Tibial nerve (tissue), 4 donors: ENCODE measurements at regions not wholly inside any gene's neighbourhood (a gene's known extent, or its start where the extent isn't known, plus 50 kb on each side); places are given as distances from the start of the nearest gene placed in this dataset.

Source experiments
- DNase-seq, 2 donors: peaks; one replicate each; pipeline ENCODE4 v3.0.0-alpha.2; 2019; ENCODE audit warnings: low spot score in 2 of 2
- H3K27ac ChIP-seq, 4 donors: fragments of 200-600 bp; sonication (generic) in 3 of 4; one replicate each; pipeline ENCODE4 v1.5.1; 2017 to 2019; ENCODE audit warnings: mild to moderate bottlenecking in 1 of 4
- H3K27me3 ChIP-seq, 2 donors: fragments of 200-600 bp; sonication (generic) in 1 of 2; one replicate each; pipeline versions ENCODE4 v1.5.1 to v1.6.0; 2017 to 2019
- H3K36me3 ChIP-seq, 3 donors: fragments of 200-600 bp; sonication (generic); one replicate each; pipeline ENCODE4 v1.5.1; 2018 to 2019
- H3K4me1 ChIP-seq, 4 donors: fragments of 200-600 bp; sonication (generic) in 3 of 4; one replicate each; pipeline ENCODE4 v1.5.1; 2017 to 2019
- H3K4me3 ChIP-seq, 4 donors: fragments of 200-600 bp; sonication (generic) in 3 of 4; one replicate each; pipeline ENCODE4 v1.5.1; 2017 to 2019; ENCODE audit warnings: mild to moderate bottlenecking in 1 of 4, moderate library complexity in 1 of 4
- H3K9me3 ChIP-seq, 4 donors: fragments of 200-600 bp; sonication (generic) in 3 of 4; one replicate each; pipeline ENCODE4 v1.5.1; 2017 to 2019
- EP300 ChIP-seq, 2 donors: sonication (generic); formaldehyde crosslinking; IDR thresholded peaks; one replicate each; pipeline ENCODE4 v1.6.1; 2017; ENCODE audit warnings: antibody characterized with exemption in 2 of 2, mild to moderate bottlenecking in 1 of 2
- POLR2A ChIP-seq, 2 donors: fragments of 450-650 bp; IDR thresholded peaks; one replicate each; pipeline ENCODE4 v1.6.1; 2017; ENCODE audit warnings: antibody characterized with exemption in 2 of 2, mild to moderate bottlenecking in 2 of 2, moderate library complexity in 2 of 2
- WGBS, 2 donors: methylation state at CpG; one replicate each; pipeline ENCODE4 v1.1.5; 2018; 5-methylcytosine and 5-hydroxymethylcytosine counted together
- TF ChIP-seq, protein P1 (sequence below), 5 experiments: fragments of 200-600 bp in 3 of 5; fragments of 450-650 bp in 2 of 5; sonication (generic) in 3 of 5; IDR thresholded peaks; one replicate each; pipeline ENCODE4 v1.5.1; 2016 to 2019; ENCODE audit warnings: antibody characterized with exemption in 5 of 5, mild to moderate bottlenecking in 3 of 5, moderate library complexity in 2 of 5

DNA sequence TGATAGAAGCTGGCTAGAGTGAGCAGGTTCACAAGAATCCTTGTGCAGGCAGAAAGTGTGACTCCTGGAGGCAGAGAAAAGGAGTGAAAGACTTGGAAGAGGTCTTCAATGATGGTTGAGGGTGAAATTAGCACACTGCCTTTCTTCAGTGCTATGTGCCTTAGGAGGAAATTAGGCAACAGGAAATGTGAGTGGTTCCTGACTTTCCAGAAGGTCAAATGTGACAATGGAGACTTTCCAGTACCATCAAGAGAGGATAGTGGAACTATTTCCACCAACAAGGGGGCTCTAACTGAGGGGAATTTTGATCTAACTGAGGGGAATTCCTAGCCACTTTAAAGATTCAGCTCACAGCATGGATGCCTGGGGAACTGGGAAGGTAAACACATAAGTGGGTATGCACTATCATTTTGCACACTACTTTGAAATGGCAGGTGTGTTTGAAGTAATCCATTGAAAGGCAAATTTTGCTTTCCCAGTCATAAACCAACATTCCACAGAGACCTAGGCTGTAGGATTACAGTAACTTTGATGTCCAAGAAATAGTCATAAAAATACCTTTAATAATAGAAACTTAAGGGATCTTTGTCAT, 90.0 kb downstream of the PERP start:
- no peak for DNase-seq
- Histone ChIP-seq H3K9me3 (no peaks in the 10 kb centered on the region), H3K27ac (no peak overlapping the region), H3K36me3 (no peaks in the 10 kb centered on the region), H3K4me3 (no peak overlapping the region), H3K4me1 (no peaks in the 10 kb centered on the region), H3K27me3 (no peaks in the 10 kb centered on the region)
- TF ChIP-seq EP300 (IDR thresholded peaks at IDR 0.05) (no peak), POLR2A (IDR thresholded peaks at IDR 0.05) (no peak)
- TF ChIP-seq, protein P1, sequence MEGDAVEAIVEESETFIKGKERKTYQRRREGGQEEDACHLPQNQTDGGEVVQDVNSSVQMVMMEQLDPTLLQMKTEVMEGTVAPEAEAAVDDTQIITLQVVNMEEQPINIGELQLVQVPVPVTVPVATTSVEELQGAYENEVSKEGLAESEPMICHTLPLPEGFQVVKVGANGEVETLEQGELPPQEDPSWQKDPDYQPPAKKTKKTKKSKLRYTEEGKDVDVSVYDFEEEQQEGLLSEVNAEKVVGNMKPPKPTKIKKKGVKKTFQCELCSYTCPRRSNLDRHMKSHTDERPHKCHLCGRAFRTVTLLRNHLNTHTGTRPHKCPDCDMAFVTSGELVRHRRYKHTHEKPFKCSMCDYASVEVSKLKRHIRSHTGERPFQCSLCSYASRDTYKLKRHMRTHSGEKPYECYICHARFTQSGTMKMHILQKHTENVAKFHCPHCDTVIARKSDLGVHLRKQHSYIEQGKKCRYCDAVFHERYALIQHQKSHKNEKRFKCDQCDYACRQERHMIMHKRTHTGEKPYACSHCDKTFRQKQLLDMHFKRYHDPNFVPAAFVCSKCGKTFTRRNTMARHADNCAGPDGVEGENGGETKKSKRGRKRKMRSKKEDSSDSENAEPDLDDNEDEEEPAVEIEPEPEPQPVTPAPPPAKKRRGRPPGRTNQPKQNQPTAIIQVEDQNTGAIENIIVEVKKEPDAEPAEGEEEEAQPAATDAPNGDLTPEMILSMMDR (IDR thresholded peaks at IDR 0.05): no peak

DNA sequence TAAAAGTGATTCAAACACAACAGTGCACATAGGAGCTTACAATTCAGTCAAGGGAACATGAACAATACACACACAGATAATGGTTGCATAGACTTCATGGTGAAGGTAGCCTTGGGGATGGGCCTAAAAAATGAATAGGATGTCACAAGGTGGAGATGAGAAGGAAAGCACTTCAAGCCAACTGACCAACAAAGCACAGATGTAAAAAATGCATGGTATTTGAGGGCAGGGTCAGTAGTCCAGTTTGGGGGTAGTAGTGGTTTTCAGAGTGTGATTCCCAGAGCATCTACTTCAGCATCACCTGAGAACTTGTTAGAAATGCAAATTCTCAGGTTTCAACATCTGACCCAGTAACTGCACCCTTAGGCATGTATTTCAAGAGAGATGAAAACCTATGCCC, 88.9 kb downstream of the PERP start:
- Histone ChIP-seq H3K36me3 (no peaks in the 10 kb centered on the region), H3K4me3 (no peak overlapping the region), H3K27me3 (no peaks in the 10 kb centered on the region), H3K4me1 (no peaks in the 10 kb centered on the region), H3K9me3 (no peaks in the 10 kb centered on the region), H3K27ac (no peak overlapping the region)
- no peak for DNase-seq
- no peak for TF ChIP-seq POLR2A (IDR thresholded peaks at IDR 0.05)

DNA sequence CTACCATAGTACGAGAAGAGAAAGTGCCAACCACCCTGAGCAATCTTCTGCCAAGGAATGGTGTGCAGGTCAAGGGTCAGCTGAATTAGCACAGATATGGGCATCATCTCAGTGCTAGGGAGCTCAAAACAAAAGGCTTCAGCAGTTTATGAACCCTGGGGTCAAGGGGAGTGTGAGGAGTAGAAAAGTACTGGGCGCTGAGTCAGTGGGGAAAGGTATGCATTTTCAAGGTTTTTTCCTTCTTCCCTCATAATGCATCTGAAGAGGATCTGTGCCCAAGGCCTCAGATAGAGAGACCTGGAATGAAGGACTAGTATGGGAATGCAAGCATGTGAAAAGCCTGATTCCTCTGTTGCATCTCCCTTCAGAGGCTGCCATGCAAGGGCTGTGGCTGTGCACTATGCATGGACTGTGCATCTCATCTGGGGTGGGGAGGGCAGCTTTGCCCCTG, 81.7 kb downstream of the PERP start:
- Histone ChIP-seq H3K9me3 (no peaks in the 10 kb centered on the region), H3K4me3 (no peak overlapping the region), H3K27me3 (no peaks in the 10 kb centered on the region), H3K27ac (no peak overlapping the region), H3K36me3 (no peaks in the 10 kb centered on the region), H3K4me1 (no peaks in the 10 kb centered on the region)
- no peak for TF ChIP-seq EP300 (IDR thresholded peaks at IDR 0.05)
- TF ChIP-seq POLR2A (IDR thresholded peaks at IDR 0.05): no peak
- TF ChIP-seq, protein P1 (IDR thresholded peaks at IDR 0.05): no peak
- WGBS, 2 donors: 80 to 81% methylated on average over 2 of the region's 2 CpGs
- DNase-seq: no peak

DNA sequence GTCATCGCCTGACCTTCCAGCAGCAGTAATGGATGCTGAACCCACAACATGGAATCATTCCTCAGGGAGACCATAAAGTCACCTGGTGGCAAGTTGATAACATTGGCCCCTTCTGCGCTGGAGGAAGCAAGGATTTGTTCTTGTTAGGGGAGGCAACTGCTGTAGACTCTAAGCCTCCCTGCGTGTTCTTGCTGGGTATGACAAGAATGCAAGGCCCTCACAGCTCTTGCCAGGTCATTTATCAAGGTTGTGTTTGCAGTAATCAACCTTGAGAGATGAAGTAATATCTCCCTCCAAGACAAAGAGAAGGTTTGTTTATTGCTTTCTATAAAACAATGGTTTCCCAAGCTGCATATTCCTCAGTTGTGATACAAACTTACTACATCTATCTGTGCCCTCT, 80.9 kb downstream of the PERP start:
- TF ChIP-seq POLR2A (IDR thresholded peaks at IDR 0.05) (no peak), EP300 (IDR thresholded peaks at IDR 0.05) (no peak)
- TF ChIP-seq, protein P1 (IDR thresholded peaks at IDR 0.05): no peak
- Histone ChIP-seq H3K4me1 (no peaks in the 10 kb centered on the region), H3K27me3 (no peaks in the 10 kb centered on the region), H3K9me3 (no peaks in the 10 kb centered on the region), H3K4me3 (no peak overlapping the region), H3K36me3 (no peaks in the 10 kb centered on the region), H3K27ac (no peak overlapping the region)
- 81 to 94% methylated on average over 3 of the region's 3 CpGs for WGBS, 2 donors
- no peak for DNase-seq

DNA sequence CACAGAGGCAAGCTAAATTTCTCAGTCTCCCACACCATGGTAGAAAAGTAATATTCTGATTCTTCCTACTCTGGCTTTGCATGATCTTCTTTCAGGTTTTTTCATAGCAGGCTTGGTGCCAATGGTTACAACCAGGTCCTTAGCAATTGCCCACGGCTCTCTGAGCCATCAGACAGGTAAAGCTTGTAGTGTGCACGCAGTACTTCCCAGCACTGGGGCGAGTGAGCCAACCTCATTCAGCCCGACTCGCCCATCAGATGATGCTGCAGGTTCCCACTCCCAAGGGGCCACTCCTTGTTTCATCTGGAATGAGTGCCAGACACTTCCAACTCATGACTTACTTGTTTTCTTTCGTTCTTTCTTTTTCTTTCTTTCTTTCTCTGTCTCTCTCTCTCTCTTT, 78.3 kb downstream of the PERP start:
- TF ChIP-seq EP300 (IDR thresholded peaks at IDR 0.05) (no peak), POLR2A (IDR thresholded peaks at IDR 0.05) (no peak)
- TF ChIP-seq, protein P1 (IDR thresholded peaks at IDR 0.05): no peak
- Histone ChIP-seq H3K9me3 (no peaks in the 10 kb centered on the region), H3K4me1 (no peaks in the 10 kb centered on the region), H3K27me3 (no peaks in the 10 kb centered on the region), H3K27ac (no peak overlapping the region), H3K4me3 (no peak overlapping the region), H3K36me3 (no peaks in the 10 kb centered on the region)
- 80 to 87% methylated on average over 6 of the region's 6 CpGs for WGBS, 2 donors
- no peak for DNase-seq

DNA sequence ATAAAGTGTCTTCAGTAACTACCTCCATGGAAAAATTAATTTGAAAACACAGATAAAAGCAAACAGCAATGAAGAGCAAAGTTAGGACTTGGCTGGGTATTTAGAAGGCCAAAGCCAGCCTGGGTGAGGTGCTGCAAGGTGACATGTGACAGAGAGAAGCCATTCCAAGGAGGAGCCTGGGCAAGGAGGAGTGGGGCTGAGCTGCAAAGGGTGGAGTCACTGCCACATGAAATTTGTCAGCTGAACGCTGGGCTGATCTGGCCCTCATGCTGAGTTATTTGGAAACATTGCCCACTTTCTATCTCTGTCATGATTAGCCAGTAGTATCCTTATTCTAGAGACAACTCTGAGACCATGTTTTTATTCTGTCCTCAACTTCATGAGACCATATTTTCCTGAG, 76.3 kb downstream of the PERP start:
- Histone ChIP-seq H3K9me3 (no peaks in the 10 kb centered on the region), H3K4me3 (no peak overlapping the region), H3K27me3 (no peaks in the 10 kb centered on the region), H3K4me1 (no peaks in the 10 kb centered on the region), H3K36me3 (no peaks in the 10 kb centered on the region), H3K27ac (no peak overlapping the region)
- TF ChIP-seq POLR2A (IDR thresholded peaks at IDR 0.05) (no peak), EP300 (IDR thresholded peaks at IDR 0.05) (no peak)
- TF ChIP-seq, protein P1 (IDR thresholded peaks at IDR 0.05): no peak
- WGBS, 2 donors: 41 to 50% methylated on average over 1 of the region's 1 CpG
- no peak for DNase-seq
